ENCODE measurements at regions not wholly inside any gene's neighbourhood (a gene's known extent, or its start where the extent isn't known, plus 50 kb on each side); places are given as distances from the start of the nearest gene placed in this dataset.

DNA sequence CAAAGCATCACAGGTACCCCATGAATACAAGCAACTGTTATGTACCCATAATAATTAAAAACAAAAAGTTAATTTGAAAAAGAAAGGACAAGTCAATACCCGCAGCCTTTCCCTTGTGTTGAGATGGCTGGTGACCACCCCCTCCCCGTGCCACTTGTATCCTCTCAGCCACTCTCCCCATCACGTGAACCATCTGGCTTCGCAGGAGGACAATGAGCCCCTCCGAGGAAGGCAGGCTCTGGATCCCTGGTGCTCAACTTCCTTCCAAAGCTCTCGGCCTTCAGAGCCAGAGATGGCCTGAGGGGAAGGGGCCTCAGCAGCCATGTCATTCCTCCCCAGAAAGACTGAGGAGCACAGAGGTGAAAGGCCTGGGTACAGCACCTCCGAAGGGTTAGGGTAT is 120.4 kb upstream of the RAB4A start:
- TF ChIP-seq, protein P1, sequence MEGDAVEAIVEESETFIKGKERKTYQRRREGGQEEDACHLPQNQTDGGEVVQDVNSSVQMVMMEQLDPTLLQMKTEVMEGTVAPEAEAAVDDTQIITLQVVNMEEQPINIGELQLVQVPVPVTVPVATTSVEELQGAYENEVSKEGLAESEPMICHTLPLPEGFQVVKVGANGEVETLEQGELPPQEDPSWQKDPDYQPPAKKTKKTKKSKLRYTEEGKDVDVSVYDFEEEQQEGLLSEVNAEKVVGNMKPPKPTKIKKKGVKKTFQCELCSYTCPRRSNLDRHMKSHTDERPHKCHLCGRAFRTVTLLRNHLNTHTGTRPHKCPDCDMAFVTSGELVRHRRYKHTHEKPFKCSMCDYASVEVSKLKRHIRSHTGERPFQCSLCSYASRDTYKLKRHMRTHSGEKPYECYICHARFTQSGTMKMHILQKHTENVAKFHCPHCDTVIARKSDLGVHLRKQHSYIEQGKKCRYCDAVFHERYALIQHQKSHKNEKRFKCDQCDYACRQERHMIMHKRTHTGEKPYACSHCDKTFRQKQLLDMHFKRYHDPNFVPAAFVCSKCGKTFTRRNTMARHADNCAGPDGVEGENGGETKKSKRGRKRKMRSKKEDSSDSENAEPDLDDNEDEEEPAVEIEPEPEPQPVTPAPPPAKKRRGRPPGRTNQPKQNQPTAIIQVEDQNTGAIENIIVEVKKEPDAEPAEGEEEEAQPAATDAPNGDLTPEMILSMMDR (IDR thresholded peaks at IDR 0.05) = no peak
- no peak for TF ChIP-seq POLR2A (IDR thresholded peaks at IDR 0.05)

All from breast epithelium (tissue), 3 donors.